Sigmoid colon (tissue), 6 donors: ENCODE measurements at regions not wholly inside any gene's neighbourhood (a gene's known extent, or its start where the extent isn't known, plus 50 kb on each side); places are given as distances from the start of the nearest gene placed in this dataset.

ENCODE experiments used
- DNase-seq: peaks from one replicate; pipeline ENCODE4 v3.0.0-alpha.2; 2019
- H3K27ac ChIP-seq, 4 donors: fragments of 200-600 bp; sonication (generic); one replicate each; pipeline ENCODE4 v1.5.1; 2016 to 2019; ENCODE audit warnings: mild to moderate bottlenecking in 1 of 4
- H3K27me3 ChIP-seq, 3 donors: fragments of 200-600 bp; sonication (generic); one replicate each; pipeline ENCODE4 v1.5.1; 2019; ENCODE audit warnings: mild to moderate bottlenecking in 1 of 3
- H3K36me3 ChIP-seq, 4 donors: fragments of 200-600 bp; sonication (generic); one replicate each; pipeline ENCODE4 v1.5.1; 2016 to 2019
- H3K4me1 ChIP-seq, 4 donors: fragments of 200-600 bp; sonication (generic); one replicate each; pipeline ENCODE4 v1.5.1; 2017 to 2019
- H3K4me3 ChIP-seq, 4 donors: fragments of 200-600 bp; sonication (generic); one replicate each; pipeline ENCODE4 v1.5.1; 2017 to 2019; ENCODE audit warnings: mild to moderate bottlenecking in 2 of 4, moderate library complexity in 1 of 4
- H3K9me3 ChIP-seq, 4 donors: fragments of 200-600 bp in 3 of 4; sonication (generic) in 3 of 4; one replicate each; pipeline versions ENCODE4 v1.5.1 to v1.6.1; 2013 to 2019
- CTCF ChIP-seq, 4 experiments: fragments of 450-650 bp in 3 of 4; fragments of 200-600 bp in 1 of 4; IDR thresholded peaks; one replicate each; pipeline ENCODE4 v1.5.1; 2016 to 2019; ENCODE audit warnings: antibody characterized with exemption in 4 of 4, mild to moderate bottlenecking in 3 of 4, moderate library complexity in 2 of 4
- EP300 ChIP-seq, 4 donors: sonication (generic); formaldehyde crosslinking; IDR thresholded peaks; one replicate each; pipeline ENCODE4 v1.6.1; 2017; ENCODE audit warnings: antibody characterized with exemption in 4 of 4
- POLR2A ChIP-seq, 2 donors: fragments of 450-650 bp; IDR thresholded peaks; one replicate each; pipeline ENCODE4 v1.6.1; 2016; ENCODE audit warnings: antibody characterized with exemption in 2 of 2, mild to moderate bottlenecking in 2 of 2, moderate library complexity in 2 of 2
- POLR2AphosphoS5 ChIP-seq, 4 donors: sonication (generic); formaldehyde crosslinking; IDR thresholded peaks; one replicate each; pipeline ENCODE4 v1.6.1; 2017; ENCODE audit warnings: antibody characterized with exemption in 4 of 4
- WGBS, 2 donors: extraction: QIAGEN DNeasy Blood & Tissue Kit; methylation state at CpG; one replicate each; pipeline ENCODE4 v1.1.7; 2013; 5-methylcytosine and 5-hydroxymethylcytosine counted together
- intact Hi-C: fragments of 100-400 bp; cut with DNase I; formaldehyde crosslinking; loops from one replicate; pipeline ENCODE4 v1.15.1; 2023
- donor health status: healthy with polysubstance abuse.
- donor health status: healthy.

- WGBS, 2 donors: 77 to 87% methylated on average over 3 of the region's 3 CpGs
- Histone ChIP-seq H3K4me3 (no peak overlapping the region), H3K4me1 (no peaks in the 10 kb centered on the region), H3K27me3 (no peaks in the 10 kb centered on the region), H3K9me3 (no peaks in the 10 kb centered on the region), H3K36me3 (no peaks in the 10 kb centered on the region), H3K27ac (no peak overlapping the region)
- intact Hi-C loops: no loop called here
- no peak for DNase-seq
- TF ChIP-seq EP300 (IDR thresholded peaks at IDR 0.05) (no peak), POLR2A (IDR thresholded peaks at IDR 0.05) (no peak), CTCF (IDR thresholded peaks at IDR 0.05) (no peak), POLR2AphosphoS5 (IDR thresholded peaks at IDR 0.05) (no peak)
Observed at GRCh38 chr10:120087109-120087508, 194.6 kb downstream of the SEC23IP start.

DNA sequence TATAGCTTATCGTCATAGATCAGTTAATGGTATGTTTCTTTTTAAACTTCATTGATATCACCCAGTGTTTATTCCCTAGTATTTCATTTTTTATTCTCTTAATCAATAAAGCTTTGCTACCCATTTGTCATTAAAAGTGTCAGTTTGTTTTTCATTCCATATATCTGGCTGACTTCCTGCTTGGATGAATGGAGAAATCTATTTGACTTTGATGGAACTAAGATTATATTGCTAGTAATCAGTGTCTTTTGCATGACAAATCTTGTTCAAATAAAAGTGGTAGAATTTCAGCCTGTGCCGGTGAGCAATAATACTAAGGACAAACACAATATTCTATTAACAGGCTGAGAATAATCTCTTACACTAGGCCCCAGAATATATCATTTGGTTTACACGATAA, 203.3 kb downstream of the SEC23IP start:
- WGBS, 2 donors: 16 to 67% methylated on average over 3 of the region's 3 CpGs
- H3K4me1 ChIP-seq: peaks cover 0 to 12% (median 0%) of the 10 kb centered on the region in 4 donors
- no peak for TF ChIP-seq EP300 (IDR thresholded peaks at IDR 0.05)
- TF ChIP-seq POLR2AphosphoS5 (IDR thresholded peaks at IDR 0.05): no peak
- TF ChIP-seq POLR2A (IDR thresholded peaks at IDR 0.05): no peak
- TF ChIP-seq CTCF (IDR thresholded peaks at IDR 0.05): no peak
- no peak overlapping the region for H3K4me3 ChIP-seq
- no peak for DNase-seq
- H3K27ac ChIP-seq: no peak overlapping the region
- no peaks in the 10 kb centered on the region for H3K36me3 ChIP-seq
- H3K9me3 ChIP-seq: no peaks in the 10 kb centered on the region
- no peaks in the 10 kb centered on the region for H3K27me3 ChIP-seq
- intact Hi-C loops: no loop called here

- DNase-seq: no peak
- no peak for TF ChIP-seq POLR2AphosphoS5 (IDR thresholded peaks at IDR 0.05)
- no peak for TF ChIP-seq POLR2A (IDR thresholded peaks at IDR 0.05)
- no peak for TF ChIP-seq EP300 (IDR thresholded peaks at IDR 0.05)
- no peak for TF ChIP-seq CTCF (IDR thresholded peaks at IDR 0.05)
- Histone ChIP-seq H3K27ac (no peak overlapping the region), H3K9me3 (no peaks in the 10 kb centered on the region), H3K36me3 (no peaks in the 10 kb centered on the region), H3K4me3 (no peak overlapping the region), H3K4me1 (peaks cover 0 to 12% (median 0%) of the 10 kb centered on the region in 4 donors), H3K27me3 (no peaks in the 10 kb centered on the region)
- intact Hi-C loops: no loop called here
Observed at GRCh38 chr10:120097766-120098165, 205.2 kb downstream of the SEC23IP start.

- intact Hi-C loops: no loop called here
- Histone ChIP-seq H3K27ac (no peak overlapping the region), H3K4me1 (peaks cover 0 to 12% (median 0%) of the 10 kb centered on the region in 4 donors), H3K4me3 (no peak overlapping the region), H3K27me3 (no peaks in the 10 kb centered on the region), H3K9me3 (no peaks in the 10 kb centered on the region), H3K36me3 (no peaks in the 10 kb centered on the region)
- WGBS, 2 donors: 60 to 68% methylated on average over 4 of the region's 4 CpGs
- DNase-seq: no peak
- TF ChIP-seq CTCF (IDR thresholded peaks at IDR 0.05) (no peak), POLR2AphosphoS5 (IDR thresholded peaks at IDR 0.05) (no peak), EP300 (IDR thresholded peaks at IDR 0.05) (no peak), POLR2A (IDR thresholded peaks at IDR 0.05) (no peak)
Observed at GRCh38 chr10:120098232-120098930, 205.9 kb downstream of the SEC23IP start.
